ENCODE measurements at regions not wholly inside any gene's neighbourhood (a gene's known extent, or its start where the extent isn't known, plus 50 kb on each side); places are given as distances from the start of the nearest gene placed in this dataset.

DNA sequence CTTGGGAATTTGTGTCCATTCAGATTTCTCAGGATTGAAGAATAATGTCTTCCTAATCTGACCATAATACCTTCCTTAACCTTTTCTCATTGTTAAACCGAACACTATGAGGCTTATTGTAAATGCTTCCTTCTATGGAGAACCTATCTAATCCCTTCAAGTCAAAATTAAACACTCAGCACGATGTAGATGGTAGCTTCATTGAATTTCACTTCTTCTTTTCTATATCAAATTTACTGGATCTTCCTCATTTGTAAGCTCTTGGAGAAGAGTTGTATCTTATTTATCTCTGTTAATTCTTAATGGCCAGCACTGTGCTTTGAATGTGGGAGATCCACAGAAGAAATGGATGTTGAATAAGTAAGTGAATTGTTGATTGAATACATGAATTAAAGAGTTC lies 109.0 kb upstream of the RAPGEF2 start:
- TF ChIP-seq, protein P1, sequence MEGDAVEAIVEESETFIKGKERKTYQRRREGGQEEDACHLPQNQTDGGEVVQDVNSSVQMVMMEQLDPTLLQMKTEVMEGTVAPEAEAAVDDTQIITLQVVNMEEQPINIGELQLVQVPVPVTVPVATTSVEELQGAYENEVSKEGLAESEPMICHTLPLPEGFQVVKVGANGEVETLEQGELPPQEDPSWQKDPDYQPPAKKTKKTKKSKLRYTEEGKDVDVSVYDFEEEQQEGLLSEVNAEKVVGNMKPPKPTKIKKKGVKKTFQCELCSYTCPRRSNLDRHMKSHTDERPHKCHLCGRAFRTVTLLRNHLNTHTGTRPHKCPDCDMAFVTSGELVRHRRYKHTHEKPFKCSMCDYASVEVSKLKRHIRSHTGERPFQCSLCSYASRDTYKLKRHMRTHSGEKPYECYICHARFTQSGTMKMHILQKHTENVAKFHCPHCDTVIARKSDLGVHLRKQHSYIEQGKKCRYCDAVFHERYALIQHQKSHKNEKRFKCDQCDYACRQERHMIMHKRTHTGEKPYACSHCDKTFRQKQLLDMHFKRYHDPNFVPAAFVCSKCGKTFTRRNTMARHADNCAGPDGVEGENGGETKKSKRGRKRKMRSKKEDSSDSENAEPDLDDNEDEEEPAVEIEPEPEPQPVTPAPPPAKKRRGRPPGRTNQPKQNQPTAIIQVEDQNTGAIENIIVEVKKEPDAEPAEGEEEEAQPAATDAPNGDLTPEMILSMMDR (IDR thresholded peaks at IDR 0.05), result no peak
- no peak for TF ChIP-seq POLR2A (IDR thresholded peaks at IDR 0.05)
